Endothelial cell of umbilical vein (primary cell): ENCODE measurements at regions not wholly inside any gene's neighbourhood (a gene's known extent, or its start where the extent isn't known, plus 50 kb on each side); places are given as distances from the start of the nearest gene placed in this dataset.

Experiments used
- BruUV-seq: library from RNA; stranded (reverse); fragments of 400-500 nt; replicated peaks from 2 replicates; lab custom pipeline; 2021; lab: Mats Ljungman, UMichigan
- CTCF ChIA-PET: fragments of 300-600, 350-600 bp; sonication (Branson Sonifier 250); formaldehyde crosslinking; loops from one replicate; lab custom pipeline; 2021; ENCODE audit warnings: antibody characterized with exemption, inconsistent platforms; lab: Charles Lee
- POLR2A ChIA-PET: fragments of 300-600, 350-600 bp; sonication (Branson Sonifier 250); formaldehyde crosslinking; loops from one replicate; lab custom pipeline; 2021; ENCODE audit warnings: antibody characterized with exemption, inconsistent platforms; lab: Charles Lee
- DNase-seq: peaks from one replicate; pipeline ENCODE4 v3.0.0-alpha.2; 2011; ENCODE audit warnings: low read depth, low spot score
- FAIRE-seq: peaks from 2 replicates; lab custom pipeline; 2011; peaks lifted over from hg19 to GRCh38; lab: Jason Lieb, UNC
- H2AFZ ChIP-seq: 2 replicates; pipeline ENCODE4 v1.6.0; 2012; ENCODE audit warnings: low read depth, low read length, control low read depth, inconsistent platforms
- H3K27ac ChIP-seq: 2 replicates; pipeline ENCODE4 v1.5.1; 2011; ENCODE audit warnings: low read depth, mild to moderate bottlenecking, control low read depth, low read length, moderate library complexity; ENCODE audit not compliant: insufficient read depth
- H3K27me3 ChIP-seq, 2 experiments: 2 replicates each; pipeline versions ENCODE4 v1.6.0 to v1.6.1; 2011; ENCODE audit warnings: low read length in 2 of 2, mixed read lengths in 1 of 2; ENCODE audit not compliant: control insufficient read depth in 2 of 2, insufficient read depth in 2 of 2
- H3K36me3 ChIP-seq, 2 experiments: 2 replicates in 1 of 2; 3 replicates in 1 of 2; pipeline ENCODE4 v1.5.1; 2011; ENCODE audit warnings: low read length in 2 of 2, mild to moderate bottlenecking in 1 of 2, moderate library complexity in 1 of 2; ENCODE audit not compliant: control insufficient read depth in 2 of 2, insufficient read depth in 2 of 2; ENCODE audit errors: extremely low read depth in 1 of 2
- H3K4me1 ChIP-seq: 3 replicates; pipeline ENCODE4 v1.5.1; 2011; ENCODE audit warnings: mild to moderate bottlenecking, low read length; ENCODE audit not compliant: control insufficient read depth, insufficient read depth; ENCODE audit errors: extremely low read depth
- H3K4me2 ChIP-seq: 2 replicates; pipeline ENCODE4 v1.6.1; 2011; ENCODE audit warnings: low read length, control low read depth, mixed read lengths; ENCODE audit not compliant: insufficient read depth
- H3K4me3 ChIP-seq, 3 experiments: fragments of 200-600 bp in 1 of 3; sonication (generic), shearing (Covaris generic) in 1 of 3; replicated peaks in 1 of 3; 2 replicates each; pipeline ENCODE4 v1.5.1; 2011 to 2016; ENCODE audit warnings: control low read depth in 3 of 3, low read length in 3 of 3, mild to moderate bottlenecking in 2 of 3, inconsistent platforms in 1 of 3, low read depth in 1 of 3, moderate library complexity in 1 of 3; ENCODE audit not compliant: insufficient read depth in 1 of 3
- H3K79me2 ChIP-seq: 2 replicates; pipeline ENCODE4 v1.6.0; 2012; ENCODE audit warnings: low read length, inconsistent platforms; ENCODE audit not compliant: control insufficient read depth, insufficient read depth
- H3K9ac ChIP-seq: replicated peaks from 2 replicates; pipeline ENCODE3; 2011; ENCODE audit warnings: low read length, control low read depth; ENCODE audit not compliant: insufficient read depth; ENCODE audit errors: extremely low read depth
- H3K9me1 ChIP-seq: replicated peaks from 3 replicates; pipeline ENCODE4 v1.6.0; 2011; ENCODE audit warnings: mild to moderate bottlenecking, low read length; ENCODE audit not compliant: control insufficient read depth, insufficient read depth; ENCODE audit errors: extremely low read depth
- H3K9me3 ChIP-seq: replicated peaks from 2 replicates; pipeline ENCODE4 v1.5.1; 2012; ENCODE audit warnings: low read length, inconsistent platforms; ENCODE audit not compliant: control insufficient read depth, insufficient read depth
- H4K20me1 ChIP-seq: replicated peaks from 2 replicates; pipeline ENCODE3; 2011; ENCODE audit warnings: mild to moderate bottlenecking, low read length; ENCODE audit not compliant: control insufficient read depth, insufficient read depth; ENCODE audit errors: extremely low read depth
- EZH2 ChIP-seq: IDR thresholded peaks from 2 replicates; pipeline ENCODE4 v1.6.1; 2012; ENCODE audit warnings: borderline replicate concordance, low read depth, mild to moderate bottlenecking, moderate library complexity, low read length, inconsistent platforms; ENCODE audit not compliant: severe bottlenecking
- FOS ChIP-seq: IDR thresholded peaks from 2 replicates; pipeline ENCODE4 v1.6.1; 2011; ENCODE audit warnings: mild to moderate bottlenecking, low read length, moderate library complexity, borderline replicate concordance; ENCODE audit not compliant: insufficient read depth
- GATA2 ChIP-seq: IDR thresholded peaks from 2 replicates; pipeline ENCODE4 v1.7.0; 2011; ENCODE audit warnings: low read depth, mild to moderate bottlenecking, moderate library complexity, mixed read lengths, low read length; ENCODE audit not compliant: insufficient read length, insufficient read depth
- JUN ChIP-seq: IDR thresholded peaks from 2 replicates; pipeline ENCODE4 v1.6.1; 2011; ENCODE audit warnings: borderline replicate concordance, low read depth; ENCODE audit not compliant: insufficient read length, insufficient read depth
- MYC ChIP-seq: IDR thresholded peaks from one replicate; pipeline ENCODE4 v1.6.1; 2011; ENCODE audit warnings: mild to moderate bottlenecking, low read depth, low read length
- POLR2A ChIP-seq: IDR thresholded peaks from 2 replicates; pipeline ENCODE4 v1.6.1; 2012; ENCODE audit warnings: low read depth, mild to moderate bottlenecking, control low read depth, low read length
- POLR2AphosphoS5 ChIP-seq: IDR thresholded peaks from 2 replicates; pipeline ENCODE4 v1.6.1; 2012; ENCODE audit warnings: low read depth, mild to moderate bottlenecking, control low read depth, low read length, moderate library complexity; ENCODE audit not compliant: insufficient read depth
- dilution Hi-C: fragments of 300-500 bp; cut with MboI; formaldehyde crosslinking; loops from one replicate; pipeline ENCODE4 v1.15.0; 2019; ENCODE audit warnings: low sequenced_read_pairs; ENCODE audit not compliant: extremely low pct_ligation_motif_present
- intact Hi-C: fragments of 100-400 bp; cut with micrococcal nuclease; formaldehyde crosslinking; loops from one replicate; pipeline ENCODE4 v1.10.0; 2022
- TF ChIP-seq, protein P1 (sequence below), 2 donors: IDR thresholded peaks; 1 replicate in 1 of 2; 2 replicates in 1 of 2; pipeline ENCODE4 v1.5.1; 2011; ENCODE audit warnings: low read length in 2 of 2, mild to moderate bottlenecking in 2 of 2, moderate library complexity in 2 of 2, control low read depth in 1 of 2, inconsistent platforms in 1 of 2, low read depth in 1 of 2; ENCODE audit not compliant: insufficient read depth in 1 of 2; ENCODE audit errors: extremely low read depth in 1 of 2
- TF ChIP-seq, protein P2 (sequence below): IDR thresholded peaks from 2 replicates; pipeline ENCODE4 v1.6.1; 2011; ENCODE audit not compliant: insufficient read depth, insufficient read length

DNA sequence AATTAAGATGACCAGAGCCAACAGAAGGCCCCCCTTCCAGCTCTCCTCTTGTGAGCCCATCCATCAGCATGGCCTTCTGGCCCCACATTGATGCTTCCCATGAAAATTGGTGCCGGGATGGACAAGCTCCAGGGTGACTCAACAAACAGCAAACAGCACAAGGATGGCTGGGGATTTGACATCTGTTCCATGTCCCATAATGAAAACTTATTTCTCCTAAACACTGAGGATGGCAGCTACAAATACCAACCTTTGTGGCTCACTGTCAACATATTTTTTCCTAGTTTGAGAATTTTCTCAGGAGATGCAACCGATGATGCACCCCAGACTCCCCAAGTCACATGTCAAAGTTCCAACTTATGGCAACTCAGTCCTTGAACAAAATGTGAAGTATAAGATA, 169.6 kb upstream of the SIX2 start:
- no TSS peak for BruUV-seq
- H3K27me3 ChIP-seq: no peaks in the 10 kb centered on the region
- H3K4me1 ChIP-seq: no peaks in the 10 kb centered on the region
- DNase-seq: no peak
- dilution Hi-C loops: no loop called here
- no peaks in the 10 kb centered on the region for H3K79me2 ChIP-seq
- TF ChIP-seq, protein P1, sequence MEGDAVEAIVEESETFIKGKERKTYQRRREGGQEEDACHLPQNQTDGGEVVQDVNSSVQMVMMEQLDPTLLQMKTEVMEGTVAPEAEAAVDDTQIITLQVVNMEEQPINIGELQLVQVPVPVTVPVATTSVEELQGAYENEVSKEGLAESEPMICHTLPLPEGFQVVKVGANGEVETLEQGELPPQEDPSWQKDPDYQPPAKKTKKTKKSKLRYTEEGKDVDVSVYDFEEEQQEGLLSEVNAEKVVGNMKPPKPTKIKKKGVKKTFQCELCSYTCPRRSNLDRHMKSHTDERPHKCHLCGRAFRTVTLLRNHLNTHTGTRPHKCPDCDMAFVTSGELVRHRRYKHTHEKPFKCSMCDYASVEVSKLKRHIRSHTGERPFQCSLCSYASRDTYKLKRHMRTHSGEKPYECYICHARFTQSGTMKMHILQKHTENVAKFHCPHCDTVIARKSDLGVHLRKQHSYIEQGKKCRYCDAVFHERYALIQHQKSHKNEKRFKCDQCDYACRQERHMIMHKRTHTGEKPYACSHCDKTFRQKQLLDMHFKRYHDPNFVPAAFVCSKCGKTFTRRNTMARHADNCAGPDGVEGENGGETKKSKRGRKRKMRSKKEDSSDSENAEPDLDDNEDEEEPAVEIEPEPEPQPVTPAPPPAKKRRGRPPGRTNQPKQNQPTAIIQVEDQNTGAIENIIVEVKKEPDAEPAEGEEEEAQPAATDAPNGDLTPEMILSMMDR (IDR thresholded peaks at IDR 0.05; ENCODE audit: extremely low read depth in 1 of 2, insufficient read depth in 1 of 2, low read depth in 1 of 2, low read length in 2 of 2): no peak
- TF ChIP-seq EZH2 (no peak), POLR2A (no peak), JUN (no peak), GATA2 (no peak), POLR2AphosphoS5 (no peak), MYC (no peak)
- H3K9me3 ChIP-seq: no peaks in the 10 kb centered on the region
- H4K20me1 ChIP-seq: no peaks in the 10 kb centered on the region
- intact Hi-C loops: no loop called here
- no peak overlapping the region for H3K27ac ChIP-seq
- no peaks in the 10 kb centered on the region for H3K9me1 ChIP-seq
- H3K4me3 ChIP-seq: no peak overlapping the region
- no peak overlapping the region for H3K9ac ChIP-seq
- FAIRE-seq: no peak
- H2AFZ ChIP-seq: no peak overlapping the region
- H3K36me3 ChIP-seq: no peaks in the 10 kb centered on the region
- CTCF ChIA-PET: interaction anchor here (1.1 kb wide), 1 partner anchor 198 kb away, joined by 3 read pairs; no protein-coding TSS in a partner anchor
- POLR2A ChIA-PET: no interaction called here
- no peak overlapping the region for H3K4me2 ChIP-seq

- dilution Hi-C loops: no loop called here
- DNase-seq (no peak), FAIRE-seq (no peak)
Measured at GRCh38 chr2:45178359-45178758, 169.1 kb upstream of the SIX2 start.

More at GRCh38 chr2:45178359-45178758, 169.1 kb upstream of the SIX2 start:
- Histone ChIP-seq H3K9me3 (no peaks in the 10 kb centered on the region), H3K79me2 (no peaks in the 10 kb centered on the region), H3K9ac (no peak overlapping the region), H3K4me2 (no peak overlapping the region), H2AFZ (no peak overlapping the region), H3K4me1 (no peaks in the 10 kb centered on the region), H3K4me3 (no peak overlapping the region), H3K27me3 (no peaks in the 10 kb centered on the region), H3K27ac (no peak overlapping the region), H3K36me3 (no peaks in the 10 kb centered on the region), H4K20me1 (no peaks in the 10 kb centered on the region), H3K9me1 (no peaks in the 10 kb centered on the region)
- intact Hi-C loops: no loop called here
- BruUV-seq: no TSS peak
- TF ChIP-seq EZH2 (no peak), JUN (no peak), FOS (no peak), GATA2 (no peak), POLR2AphosphoS5 (no peak), MYC (no peak), POLR2A (no peak)
- TF ChIP-seq, protein P2, sequence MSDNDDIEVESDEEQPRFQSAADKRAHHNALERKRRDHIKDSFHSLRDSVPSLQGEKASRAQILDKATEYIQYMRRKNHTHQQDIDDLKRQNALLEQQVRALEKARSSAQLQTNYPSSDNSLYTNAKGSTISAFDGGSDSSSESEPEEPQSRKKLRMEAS: no peak
- TF ChIP-seq, protein P1 (IDR thresholded peaks at IDR 0.05; ENCODE audit: extremely low read depth in 1 of 2, insufficient read depth in 1 of 2, low read depth in 1 of 2, low read length in 2 of 2): no peak
- POLR2A ChIA-PET: no interaction called here
- CTCF ChIA-PET: interaction anchor here (1.1 kb wide), 1 partner anchor 197 kb away, joined by 3 read pairs; no protein-coding TSS in a partner anchor
